HepG2 (cell line): ENCODE measurements at regions not wholly inside any gene's neighbourhood (a gene's known extent, or its start where the extent isn't known, plus 50 kb on each side); places are given as distances from the start of the nearest gene placed in this dataset.

Source experiments
- ATAC-seq: fragments of 200-7000 bp; cut with Tn5 transposase; 3 replicates; pipeline ENCODE4 v1.9.1; 2020; ENCODE audit warnings: mild to moderate bottlenecking, moderate library complexity
- BruUV-seq: library from RNA; stranded (reverse); fragments of 400-500 nt; replicated peaks from 2 replicates; lab custom pipeline; 2021; lab: Mats Ljungman, UMichigan
- CTCF ChIA-PET: fragments of 300-600 bp; formaldehyde crosslinking; extraction: SDS; loops from one replicate; lab custom pipeline; 2021; ENCODE audit warnings: low total read pairs, inconsistent platforms, low intra/inter-chr PET ratio; lab: Yijun Ruan, JAX
- POLR2A ChIA-PET: fragments of 350-600 bp; sonication (Branson Sonifier 250); formaldehyde crosslinking; loops from one replicate; lab custom pipeline; 2020; ENCODE audit warnings: antibody characterized with exemption, inconsistent platforms; lab: Yijun Ruan, JAX
- DNase-seq: peaks from one replicate; pipeline ENCODE4 v3.0.0-alpha.2; 2015; ENCODE audit warnings: low spot score
- FAIRE-seq: peaks from 3 replicates; lab custom pipeline; 2011; peaks lifted over from hg19 to GRCh38; lab: Jason Lieb, UNC
- H2AFZ ChIP-seq: one replicate; pipeline ENCODE4 v1.6.1; 2011; ENCODE audit warnings: low read length, inconsistent platforms
- H3K27ac ChIP-seq: fragments of 300-600 bp; 3 replicates; pipeline ENCODE4 v1.8.0; 2011; ENCODE audit warnings: mixed run types, mild to moderate bottlenecking, mixed read lengths, low read length, inconsistent platforms; ENCODE audit not compliant: insufficient read depth; ENCODE audit errors: extremely low read length
- H3K27me3 ChIP-seq, 2 experiments: fragments of 200-600 bp in 1 of 2; 2 replicates in 1 of 2; 3 replicates in 1 of 2; pipeline versions ENCODE4 v1.6.0 to v1.8.0; 2011; ENCODE audit warnings: low read length in 2 of 2, mild to moderate bottlenecking in 2 of 2, moderate library complexity in 2 of 2, inconsistent platforms in 1 of 2; ENCODE audit not compliant: insufficient read depth in 2 of 2, control insufficient read depth in 1 of 2
- H3K36me3 ChIP-seq, 2 experiments: fragments of 200-600 bp in 1 of 2; replicated peaks in 1 of 2; 2 replicates in 1 of 2; 3 replicates in 1 of 2; pipeline versions ENCODE4 v1.5.1 to v1.8.0; 2011; ENCODE audit warnings: low read length in 2 of 2, inconsistent platforms in 1 of 2; ENCODE audit not compliant: insufficient read depth in 2 of 2, control insufficient read depth in 1 of 2
- H3K4me1 ChIP-seq: 2 replicates; pipeline ENCODE4 v1.5.1; 2012; ENCODE audit warnings: low read length, inconsistent platforms; ENCODE audit not compliant: insufficient read depth
- H3K4me2 ChIP-seq: 2 replicates; pipeline ENCODE4 v1.6.0; 2011; ENCODE audit warnings: low read depth, low read length, inconsistent platforms
- H3K4me3 ChIP-seq, 3 experiments: fragments of 200-600 bp in 1 of 3; sonication (generic), shearing (Covaris generic) in 1 of 3; replicated peaks in 1 of 3; 2 replicates each; pipeline ENCODE4 v1.5.1; 2011 to 2016; ENCODE audit warnings: low read length in 3 of 3, inconsistent platforms in 2 of 3, low read depth in 2 of 3, mild to moderate bottlenecking in 2 of 3, control low read depth in 1 of 3, mixed read lengths in 1 of 3; ENCODE audit not compliant: insufficient read depth in 1 of 3
- H3K79me2 ChIP-seq: one replicate; pipeline ENCODE4 v1.6.1; 2011; ENCODE audit warnings: low read length, inconsistent platforms; ENCODE audit not compliant: insufficient read depth
- H3K9ac ChIP-seq: 2 replicates; pipeline ENCODE4 v1.6.0; 2011; ENCODE audit warnings: mild to moderate bottlenecking, low read depth, low read length, inconsistent platforms; ENCODE audit not compliant: insufficient read depth
- H3K9me3 ChIP-seq: 2 replicates; pipeline ENCODE4 v1.5.1; 2012; ENCODE audit warnings: mild to moderate bottlenecking, low read length
- H4K20me1 ChIP-seq: 2 replicates; pipeline ENCODE4 v1.6.0; 2011; ENCODE audit warnings: inconsistent platforms, mild to moderate bottlenecking, low read length, moderate library complexity; ENCODE audit not compliant: insufficient read depth
- ATRX ChIP-seq: sonication (generic); formaldehyde crosslinking; IDR thresholded peaks from 2 replicates; pipeline ENCODE4 v1.4.0; 2020; ENCODE audit warnings: missing genetic modification reagents, borderline replicate concordance
- DNMT3B ChIP-seq: conservative IDR thresholded peaks from 2 replicates; pipeline ENCODE4 v1.6.1; 2016; ENCODE audit warnings: missing biosample characterization, control low read depth
- GZF1 ChIP-seq: sonication (generic); formaldehyde crosslinking; IDR thresholded peaks from 2 replicates; pipeline ENCODE4 v1.5.1; 2020; ENCODE audit warnings: mild to moderate bottlenecking, missing genetic modification reagents
- IKZF1 ChIP-seq: fragments of 450-650 bp; IDR thresholded peaks from 2 replicates; pipeline ENCODE4 v1.7.1; 2016
- KLF12 ChIP-seq: sonication (generic); formaldehyde crosslinking; IDR thresholded peaks from 2 replicates; pipeline ENCODE4 v1.4.0; 2020; ENCODE audit warnings: missing genetic modification reagents, borderline replicate concordance
- MAZ ChIP-seq, 2 experiments: sonication (generic) in 1 of 2; formaldehyde crosslinking in 1 of 2; IDR thresholded peaks; 2 replicates each; pipeline versions ENCODE4 v1.5.0 to v1.6.1; 2012 to 2020; ENCODE audit warnings: low read depth in 2 of 2, mild to moderate bottlenecking in 2 of 2, borderline replicate concordance in 1 of 2, improper control_type of control experiment in 1 of 2, low read length in 1 of 2, missing genetic modification reagents in 1 of 2, moderate library complexity in 1 of 2
- PITX1 ChIP-seq: sonication (generic); formaldehyde crosslinking; IDR thresholded peaks from 2 replicates; pipeline ENCODE4 v1.5.1; 2020; ENCODE audit warnings: mild to moderate bottlenecking, missing genetic modification reagents
- RFX1 ChIP-seq: fragments of 450-650 bp; IDR thresholded peaks from 2 replicates; pipeline ENCODE4 v1.6.1; 2017
- ZNF30 ChIP-seq: sonication (generic); formaldehyde crosslinking; IDR thresholded peaks from 2 replicates; pipeline ENCODE4 v1.5.0; 2020; ENCODE audit warnings: mild to moderate bottlenecking, missing genetic modification reagents
- ZNF709 ChIP-seq: sonication (generic); formaldehyde crosslinking; IDR thresholded peaks from 2 replicates; pipeline ENCODE4 v1.5.0; 2020; ENCODE audit warnings: mild to moderate bottlenecking, missing genetic modification reagents
- WGBS: methylation state at CpG from one replicate; pipeline ENCODE4 v1.1.6; 2017; ENCODE audit warnings: low lambda C conversion rate; 5-methylcytosine and 5-hydroxymethylcytosine counted together
- in situ Hi-C: cut with HindIII; loops from 2 replicates; pipeline ENCODE4 v1.10.0; 2017; ENCODE audit warnings: low pct_unique_long_range_greater_than_20kb; ENCODE audit not compliant: extremely low pct_ligation_motif_present
- intact Hi-C: fragments of 100-400 bp; cut with micrococcal nuclease; formaldehyde crosslinking; loops from one replicate; pipeline ENCODE4 v1.10.0; 2022; ENCODE audit not compliant: unreplicated experiment
- TF ChIP-seq, protein P1 (sequence below): sonication (generic); formaldehyde crosslinking; IDR thresholded peaks from one replicate; pipeline ENCODE4 v1.5.1; 2020; ENCODE audit warnings: mild to moderate bottlenecking, missing genetic modification reagents; ENCODE audit errors: not compliant biosample characterization

DNA sequence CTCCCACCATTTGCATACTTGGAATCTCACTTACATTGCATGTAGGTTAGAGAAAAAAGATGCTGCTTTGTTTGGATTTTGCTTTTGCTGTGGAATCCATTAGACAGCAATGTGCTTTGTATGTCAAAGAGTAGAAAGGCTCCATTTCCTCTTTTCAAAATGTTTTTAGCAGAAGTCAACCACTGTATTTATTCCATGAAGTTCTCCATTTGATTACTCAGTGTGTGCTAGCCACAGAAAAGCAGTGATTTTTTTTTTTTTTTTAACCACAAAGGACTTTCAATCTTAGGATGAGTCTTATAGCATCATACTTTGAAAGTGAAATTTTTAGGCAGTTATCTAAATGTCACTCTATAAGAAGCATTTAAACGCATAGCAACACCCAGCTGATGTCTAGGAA, 285.0 kb upstream of the ADAMTS9 start (continued):
- TF ChIP-seq, protein P1, sequence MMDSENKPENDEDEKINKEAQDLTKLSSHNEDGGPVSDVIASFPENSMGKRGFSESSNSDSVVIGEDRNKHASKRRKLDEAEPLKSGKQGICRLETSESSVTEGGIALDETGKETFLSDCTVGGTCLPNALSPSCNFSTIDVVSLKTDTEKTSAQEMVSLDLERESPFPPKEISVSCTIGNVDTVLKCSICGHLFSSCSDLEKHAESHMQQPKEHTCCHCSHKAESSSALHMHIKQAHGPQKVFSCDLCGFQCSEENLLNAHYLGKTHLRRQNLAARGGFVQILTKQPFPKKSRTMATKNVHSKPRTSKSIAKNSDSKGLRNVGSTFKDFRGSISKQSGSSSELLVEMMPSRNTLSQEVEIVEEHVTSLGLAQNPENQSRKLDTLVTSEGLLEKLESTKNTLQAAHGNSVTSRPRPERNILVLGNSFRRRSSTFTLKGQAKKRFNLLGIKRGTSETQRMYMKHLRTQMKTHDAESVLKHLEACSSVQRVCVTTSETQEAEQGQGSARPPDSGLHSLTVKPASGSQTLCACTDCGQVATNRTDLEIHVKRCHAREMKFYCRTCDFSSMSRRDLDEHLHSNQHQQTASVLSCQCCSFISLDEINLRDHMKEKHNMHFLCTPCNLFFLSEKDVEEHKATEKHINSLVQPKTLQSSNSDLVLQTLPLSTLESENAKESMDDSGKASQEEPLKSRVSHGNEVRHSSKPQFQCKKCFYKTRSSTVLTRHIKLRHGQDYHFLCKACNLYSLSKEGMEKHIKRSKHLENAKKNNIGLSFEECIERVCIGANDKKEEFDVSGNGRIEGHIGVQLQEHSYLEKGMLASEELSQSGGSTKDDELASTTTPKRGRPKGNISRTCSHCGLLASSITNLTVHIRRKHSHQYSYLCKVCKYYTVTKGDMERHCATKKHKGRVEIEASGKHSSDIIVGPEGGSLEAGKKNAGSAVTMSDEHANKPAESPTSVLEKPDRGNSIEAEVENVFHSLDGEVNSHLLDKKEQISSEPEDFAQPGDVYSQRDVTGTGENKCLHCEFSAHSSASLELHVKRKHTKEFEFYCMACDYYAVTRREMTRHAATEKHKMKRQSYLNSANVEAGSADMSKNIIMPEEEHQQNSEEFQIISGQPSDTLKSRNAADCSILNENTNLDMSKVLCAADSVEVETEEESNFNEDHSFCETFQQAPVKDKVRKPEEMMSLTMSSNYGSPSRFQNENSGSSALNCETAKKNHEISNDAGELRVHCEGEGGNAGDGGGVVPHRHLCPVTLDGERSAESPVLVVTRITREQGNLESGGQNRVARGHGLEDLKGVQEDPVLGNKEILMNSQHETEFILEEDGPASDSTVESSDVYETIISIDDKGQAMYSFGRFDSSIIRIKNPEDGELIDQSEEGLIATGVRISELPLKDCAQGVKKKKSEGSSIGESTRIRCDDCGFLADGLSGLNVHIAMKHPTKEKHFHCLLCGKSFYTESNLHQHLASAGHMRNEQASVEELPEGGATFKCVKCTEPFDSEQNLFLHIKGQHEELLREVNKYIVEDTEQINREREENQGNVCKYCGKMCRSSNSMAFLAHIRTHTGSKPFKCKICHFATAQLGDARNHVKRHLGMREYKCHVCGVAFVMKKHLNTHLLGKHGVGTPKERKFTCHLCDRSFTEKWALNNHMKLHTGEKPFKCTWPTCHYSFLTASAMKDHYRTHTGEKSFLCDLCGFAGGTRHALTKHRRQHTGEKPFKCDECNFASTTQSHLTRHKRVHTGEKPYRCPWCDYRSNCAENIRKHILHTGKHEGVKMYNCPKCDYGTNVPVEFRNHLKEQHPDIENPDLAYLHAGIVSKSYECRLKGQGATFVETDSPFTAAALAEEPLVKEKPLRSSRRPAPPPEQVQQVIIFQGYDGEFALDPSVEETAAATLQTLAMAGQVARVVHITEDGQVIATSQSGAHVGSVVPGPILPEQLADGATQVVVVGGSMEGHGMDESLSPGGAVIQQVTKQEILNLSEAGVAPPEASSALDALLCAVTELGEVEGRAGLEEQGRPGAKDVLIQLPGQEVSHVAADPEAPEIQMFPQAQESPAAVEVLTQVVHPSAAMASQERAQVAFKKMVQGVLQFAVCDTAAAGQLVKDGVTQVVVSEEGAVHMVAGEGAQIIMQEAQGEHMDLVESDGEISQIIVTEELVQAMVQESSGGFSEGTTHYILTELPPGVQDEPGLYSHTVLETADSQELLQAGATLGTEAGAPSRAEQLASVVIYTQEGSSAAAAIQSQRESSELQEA (CRISPR knock-in tag), result no peak
- TF ChIP-seq ZNF709 (CRISPR knock-in tag), result no peak
- no peak for TF ChIP-seq ZNF30 (CRISPR knock-in tag)
- TF ChIP-seq RFX1, result no peak
- TF ChIP-seq GZF1 (CRISPR knock-in tag), result no peak
- TF ChIP-seq PITX1 (CRISPR knock-in tag), result no peak

DNA sequence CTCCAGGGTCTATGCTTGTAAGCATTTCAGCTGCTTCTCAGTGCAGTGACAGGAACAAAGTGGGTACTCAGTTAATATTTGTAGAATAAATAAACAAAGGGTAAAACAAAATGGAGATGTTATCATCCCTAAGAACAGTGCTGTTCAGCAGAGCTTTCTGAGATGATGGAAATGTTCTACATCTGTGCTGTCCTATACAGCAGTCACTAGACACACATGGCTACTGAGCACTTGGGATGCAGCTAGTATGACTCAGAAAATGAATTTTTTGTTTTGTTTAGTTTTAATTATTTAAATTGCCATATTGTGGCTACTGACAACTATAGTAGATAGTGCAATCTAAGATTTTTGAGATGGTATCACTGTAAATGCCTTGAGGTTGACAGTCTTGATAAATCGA, 283.8 kb upstream of the ADAMTS9 start:
- no peak for ATAC-seq
- Histone ChIP-seq H3K4me3 (no peak overlapping the region), H3K4me1 (no peaks in the 10 kb centered on the region), H3K79me2 (no peaks in the 10 kb centered on the region), H3K9me3 (no peaks in the 10 kb centered on the region), H4K20me1 (no peaks in the 10 kb centered on the region), H3K27ac (no peak overlapping the region), H3K9ac (no peak overlapping the region), H3K36me3 (no peaks in the 10 kb centered on the region), H3K4me2 (no peak overlapping the region), H2AFZ (no peak overlapping the region), H3K27me3 (no peaks in the 10 kb centered on the region)
- no TSS peak for BruUV-seq
- FAIRE-seq, result no peak
- CTCF ChIA-PET, result no interaction called here
- in situ Hi-C loops (no loop called here), intact Hi-C loops (no loop called here)
- 0% methylated on average over 1 of the region's 1 CpG for WGBS
- no peak for DNase-seq
- POLR2A ChIA-PET, result no interaction called here
- no peak for TF ChIP-seq KLF12 (CRISPR knock-in tag)
- TF ChIP-seq ATRX (CRISPR knock-in tag), result no peak
- no peak for TF ChIP-seq MAZ (IDR thresholded peaks at IDR 0.05; ENCODE audit: borderline replicate concordance, low read depth, low read length)
- TF ChIP-seq MAZ (CRISPR knock-in tag; IDR thresholded peaks at IDR 0.05; ENCODE audit: low read depth), result no peak
- no peak for TF ChIP-seq DNMT3B (CRISPR knock-in tag)
- TF ChIP-seq IKZF1, result no peak
